Cardiac fibroblast (primary cell): ENCODE measurements at regions not wholly inside any gene's neighbourhood (a gene's known extent, or its start where the extent isn't known, plus 50 kb on each side); places are given as distances from the start of the nearest gene placed in this dataset.

Experiments used
- DNase-seq, 2 donors: peaks; one replicate each; pipeline versions ENCODE4 v3.0.0 to v3.0.0-alpha.2; 2010; ENCODE audit warnings: low read depth in 2 of 2
- H3K4me3 ChIP-seq, 2 donors: replicated peaks in 1 of 2; 1 replicate in 1 of 2; 2 replicates in 1 of 2; pipeline ENCODE4 v1.5.1; 2011; ENCODE audit warnings: low read depth in 2 of 2, low read length in 2 of 2, mild to moderate bottlenecking in 2 of 2, moderate library complexity in 1 of 2
- TF ChIP-seq, protein P1 (sequence below): IDR thresholded peaks from one replicate; pipeline ENCODE4 v1.5.1; 2011; ENCODE audit warnings: low read depth, mild to moderate bottlenecking, low read length, inconsistent platforms

DNA sequence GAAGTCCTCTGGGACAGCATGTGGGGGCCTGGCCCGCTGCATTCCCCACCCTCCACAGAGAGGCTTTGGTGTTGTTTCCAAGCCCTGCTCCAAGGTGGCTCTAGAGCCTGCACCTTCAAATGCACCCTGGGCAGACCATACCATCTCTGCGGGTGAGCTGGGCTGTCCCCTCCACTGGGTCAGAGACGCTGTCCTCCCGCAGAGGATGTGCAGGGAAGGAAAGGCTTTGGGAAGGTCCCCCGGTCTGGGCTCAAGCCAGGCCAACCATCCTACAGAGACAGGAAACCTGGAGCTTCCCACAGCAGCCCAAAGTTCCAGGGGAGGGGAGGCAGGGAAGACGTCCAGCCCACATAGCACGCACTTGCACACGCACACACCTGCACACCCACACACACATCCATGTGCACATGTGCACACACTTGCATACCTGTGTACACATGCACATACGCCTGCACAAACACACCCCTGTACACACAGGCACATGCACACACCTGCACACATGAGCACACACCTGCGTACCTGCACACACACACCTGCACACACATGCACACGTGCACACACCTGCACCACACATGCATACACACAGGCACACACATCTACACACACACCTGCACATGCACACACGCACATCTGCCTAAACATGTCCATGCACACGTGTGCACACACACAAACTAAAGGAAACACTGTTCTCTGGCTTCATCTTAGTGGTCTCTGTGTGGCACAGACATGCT, 155.4 kb downstream of the ERMARD start:
- TF ChIP-seq, protein P1, sequence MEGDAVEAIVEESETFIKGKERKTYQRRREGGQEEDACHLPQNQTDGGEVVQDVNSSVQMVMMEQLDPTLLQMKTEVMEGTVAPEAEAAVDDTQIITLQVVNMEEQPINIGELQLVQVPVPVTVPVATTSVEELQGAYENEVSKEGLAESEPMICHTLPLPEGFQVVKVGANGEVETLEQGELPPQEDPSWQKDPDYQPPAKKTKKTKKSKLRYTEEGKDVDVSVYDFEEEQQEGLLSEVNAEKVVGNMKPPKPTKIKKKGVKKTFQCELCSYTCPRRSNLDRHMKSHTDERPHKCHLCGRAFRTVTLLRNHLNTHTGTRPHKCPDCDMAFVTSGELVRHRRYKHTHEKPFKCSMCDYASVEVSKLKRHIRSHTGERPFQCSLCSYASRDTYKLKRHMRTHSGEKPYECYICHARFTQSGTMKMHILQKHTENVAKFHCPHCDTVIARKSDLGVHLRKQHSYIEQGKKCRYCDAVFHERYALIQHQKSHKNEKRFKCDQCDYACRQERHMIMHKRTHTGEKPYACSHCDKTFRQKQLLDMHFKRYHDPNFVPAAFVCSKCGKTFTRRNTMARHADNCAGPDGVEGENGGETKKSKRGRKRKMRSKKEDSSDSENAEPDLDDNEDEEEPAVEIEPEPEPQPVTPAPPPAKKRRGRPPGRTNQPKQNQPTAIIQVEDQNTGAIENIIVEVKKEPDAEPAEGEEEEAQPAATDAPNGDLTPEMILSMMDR: no peak
- DNase-seq: no peak

DNA sequence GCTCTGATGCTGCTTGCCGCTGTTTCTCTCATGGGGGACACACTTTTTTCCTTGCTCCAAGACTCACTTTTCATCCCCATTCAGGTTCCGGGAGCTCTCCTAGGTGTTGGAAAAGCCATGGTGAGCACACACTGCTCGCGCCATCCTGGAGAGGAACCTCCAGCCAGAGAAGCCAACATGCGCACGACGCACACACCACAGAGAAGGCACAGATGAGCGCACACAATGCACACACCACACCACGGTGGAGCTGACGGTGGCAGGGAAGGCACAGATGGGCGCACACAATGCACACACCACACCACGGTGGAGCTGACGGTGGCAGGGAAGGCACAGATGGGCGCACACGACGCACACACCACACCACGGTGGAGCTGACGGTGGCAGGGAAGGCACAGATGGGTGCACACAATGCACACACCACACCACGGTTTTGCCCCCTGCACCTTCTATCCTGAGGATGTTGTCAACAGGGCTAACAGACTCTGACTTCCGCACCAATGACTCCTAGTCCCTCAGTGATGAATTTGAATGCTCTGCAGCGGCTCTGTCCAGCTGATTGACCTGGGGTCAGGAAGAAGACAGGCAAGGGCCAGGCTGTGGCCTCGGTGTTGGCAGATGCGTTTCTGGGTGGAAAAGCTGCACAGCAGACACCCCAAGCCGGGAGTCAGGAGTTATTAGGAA, 154.7 kb downstream of the ERMARD start:
- DNase-seq: no peak
- TF ChIP-seq, protein P1: no peak
- H3K4me3 ChIP-seq: no peak overlapping the region

More for the DNA sequence above, 155.4 kb downstream of the ERMARD start:
- H3K4me3 ChIP-seq: no peak overlapping the region

DNA sequence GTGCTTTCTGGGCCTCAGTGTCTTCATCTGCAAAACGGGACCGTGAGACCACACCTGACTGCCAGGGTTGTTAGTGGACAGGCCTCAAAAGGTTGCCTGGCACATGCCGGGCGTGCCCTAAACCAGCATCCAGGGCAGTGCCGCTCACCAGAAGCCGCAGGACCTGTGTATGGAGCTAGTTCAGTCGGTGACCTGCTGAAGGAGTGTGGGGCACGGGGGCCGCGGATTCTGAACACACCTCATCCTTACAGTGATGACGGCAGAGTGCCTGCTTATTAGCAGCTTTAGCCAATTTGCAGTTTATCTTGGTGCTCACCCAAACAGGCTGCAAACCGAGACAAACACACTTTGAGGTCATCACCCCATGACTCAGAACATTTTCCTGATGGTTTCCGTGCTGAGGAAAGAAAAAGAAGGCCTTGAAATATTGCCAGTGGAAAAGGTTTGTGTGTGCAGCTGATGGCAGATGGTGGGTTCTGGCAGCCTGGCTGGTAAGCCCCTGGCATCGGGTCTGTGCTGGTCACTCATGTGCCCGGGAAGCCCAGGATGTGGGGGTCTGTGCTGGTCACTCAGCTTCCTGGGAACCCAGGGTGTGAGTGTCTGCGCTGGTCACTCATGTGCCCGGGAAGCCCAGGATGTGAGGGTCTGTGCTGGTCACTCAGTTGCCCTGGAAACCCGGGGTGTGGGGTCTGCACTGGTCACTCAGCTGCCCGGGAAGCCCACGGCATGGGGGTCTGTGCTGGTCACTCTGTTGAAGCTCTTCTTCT, 153.8 kb downstream of the ERMARD start:
- H3K4me3 ChIP-seq: no peak overlapping the region
- peak; percentile 56 to 89 for DNase-seq
- TF ChIP-seq, protein P1: no peak

DNA sequence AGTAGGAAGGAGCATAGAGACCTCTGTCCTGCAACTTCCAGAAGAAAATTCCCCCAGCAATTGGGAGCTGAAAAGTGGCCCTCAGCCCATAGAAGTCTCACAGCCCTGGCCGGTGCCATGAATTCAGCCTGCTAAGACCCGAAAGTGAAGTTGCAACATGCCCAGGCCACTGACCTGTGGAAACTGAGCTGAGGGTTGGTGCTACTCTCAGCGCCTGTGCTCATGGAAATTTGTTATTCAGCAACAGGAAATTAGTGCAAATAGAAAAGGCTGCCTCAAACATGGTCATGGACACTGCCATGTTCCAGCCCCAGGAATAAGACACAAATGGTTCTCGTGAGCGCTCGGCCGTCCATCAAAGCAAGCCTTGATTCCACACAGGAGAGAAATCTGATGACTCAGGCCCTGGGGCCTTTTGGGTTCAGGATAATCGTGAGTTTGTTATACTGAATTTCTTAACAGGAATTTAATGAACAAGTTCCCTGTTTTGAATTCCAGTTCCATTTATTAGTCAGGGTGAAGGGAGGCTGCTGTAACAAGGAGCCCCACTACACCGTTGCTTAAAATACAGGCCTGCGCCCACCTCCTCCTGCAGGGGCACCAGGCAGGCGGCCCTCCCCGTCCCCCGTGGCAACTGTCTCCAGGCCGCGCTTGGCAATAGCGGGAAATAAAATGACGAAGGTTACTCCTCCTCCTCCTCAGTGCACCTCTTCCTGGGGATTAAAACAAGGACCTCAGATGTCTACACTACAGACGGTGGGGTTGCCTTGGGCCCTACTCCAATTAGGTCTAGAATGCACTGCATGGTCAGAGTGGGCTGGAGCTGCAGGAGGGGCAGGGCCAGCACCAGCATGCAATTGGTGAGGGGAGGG, 152.9 kb downstream of the ERMARD start:
- TF ChIP-seq, protein P1: no peak
- H3K4me3 ChIP-seq: no peak overlapping the region

DNA sequence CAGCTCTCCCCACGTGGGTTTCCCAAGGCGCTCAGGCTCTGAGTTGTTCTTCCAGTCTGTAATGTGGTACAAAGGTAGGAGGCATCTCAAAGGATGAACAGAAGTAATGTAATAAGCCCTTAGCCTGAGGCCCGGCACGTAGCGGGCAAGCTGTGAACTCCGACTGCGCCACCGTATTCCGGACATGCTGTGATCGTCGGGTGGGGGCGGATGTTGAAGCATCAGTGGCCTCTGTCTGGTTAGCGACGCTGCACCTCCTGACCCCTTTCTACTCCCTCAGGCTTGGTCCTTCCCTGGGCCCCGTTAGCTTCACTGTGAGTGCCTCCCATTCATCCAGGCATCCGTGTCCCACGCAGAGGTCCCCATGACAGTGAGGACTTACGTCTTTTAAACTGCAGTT, 151.7 kb downstream of the ERMARD start:
- H3K4me3 ChIP-seq: no peak overlapping the region
- DNase-seq: no peak
- TF ChIP-seq, protein P1: no peak

More for the DNA sequence above, 152.9 kb downstream of the ERMARD start:
- DNase-seq: no peak

DNA sequence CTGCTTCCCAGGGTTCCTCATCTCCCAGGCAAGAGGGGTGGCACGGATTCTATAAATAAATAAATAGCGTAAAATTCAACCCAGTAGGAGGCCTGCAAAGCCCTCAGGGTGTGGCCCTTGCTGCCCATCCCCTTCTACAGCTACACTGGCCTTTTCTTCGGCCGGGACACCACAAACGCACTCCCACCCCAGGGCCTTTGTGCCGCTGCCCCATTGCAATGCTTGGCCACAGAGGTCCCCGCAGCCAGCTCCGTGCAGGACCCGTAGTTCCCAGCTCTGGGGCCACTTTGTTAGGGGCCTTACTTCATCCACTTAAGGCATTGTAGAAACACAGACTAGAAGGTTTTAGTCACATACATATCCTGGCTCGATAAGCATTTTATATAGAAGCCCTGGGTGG, 151.2 kb downstream of the ERMARD start:
- no peak for DNase-seq
- no peak overlapping the region for H3K4me3 ChIP-seq
- TF ChIP-seq, protein P1: no peak
